ENCODE measurements at regions not wholly inside any gene's neighbourhood (a gene's known extent, or its start where the extent isn't known, plus 50 kb on each side); places are given as distances from the start of the nearest gene placed in this dataset.

DNA sequence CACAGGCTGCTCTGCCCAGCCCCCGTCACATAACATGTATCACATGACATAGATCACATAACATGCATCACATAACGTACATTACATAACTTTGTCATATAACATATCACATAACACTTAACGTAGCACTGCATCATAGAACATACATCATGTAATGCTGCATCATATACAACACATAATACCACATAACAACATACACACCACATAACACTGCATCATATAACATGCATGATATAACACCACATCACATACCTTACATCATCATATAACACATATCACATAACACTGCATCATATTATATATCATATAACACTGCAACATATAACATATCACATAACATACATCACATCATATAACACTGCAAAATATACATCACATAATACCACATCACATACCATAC is 83.8 kb downstream of the AXIN2 start:
- DNase-seq (ENCODE audit: low read depth, low spot score): no peak

DNA sequence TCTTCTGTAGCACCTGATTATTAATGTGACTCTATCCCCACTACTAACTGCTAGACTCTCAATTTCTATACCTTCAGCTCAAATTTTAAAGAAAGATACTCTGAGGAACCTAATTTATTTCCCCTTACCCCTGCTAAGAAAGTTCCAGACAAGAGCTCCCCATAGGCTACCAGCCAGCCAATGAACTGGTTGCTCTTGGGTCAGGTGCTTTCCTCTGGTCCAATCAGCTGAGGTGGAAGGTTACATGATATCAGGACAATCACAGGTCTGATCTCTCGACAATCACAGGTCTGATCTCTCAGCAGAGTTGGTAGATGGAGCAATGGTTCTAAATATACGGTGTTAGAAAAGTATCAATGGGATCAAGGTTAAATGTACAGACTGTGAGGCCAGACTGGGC is 86.8 kb downstream of the AXIN2 start:
- no peak for DNase-seq (ENCODE audit: low read depth, low spot score)

DNA sequence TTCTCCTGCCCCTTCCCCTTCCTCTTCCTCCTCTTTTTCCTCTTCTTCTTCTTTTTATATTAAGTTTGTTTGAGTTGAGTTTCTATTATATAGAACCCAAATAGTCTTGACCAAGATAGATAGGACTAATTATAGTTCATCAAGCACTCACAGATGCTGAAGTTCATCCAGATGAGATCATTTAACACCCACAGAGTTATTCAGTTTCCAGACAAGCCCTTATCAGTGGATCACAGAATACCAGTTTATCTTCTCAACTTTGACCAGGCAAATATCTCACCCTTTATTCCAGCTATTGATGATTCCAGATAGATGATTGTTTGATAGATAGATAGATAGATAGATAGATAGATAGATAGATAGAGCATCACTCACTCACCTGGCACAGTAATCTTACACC is 87.5 kb downstream of the AXIN2 start:
- DNase-seq (ENCODE audit: low read depth, low spot score): no peak

DNA sequence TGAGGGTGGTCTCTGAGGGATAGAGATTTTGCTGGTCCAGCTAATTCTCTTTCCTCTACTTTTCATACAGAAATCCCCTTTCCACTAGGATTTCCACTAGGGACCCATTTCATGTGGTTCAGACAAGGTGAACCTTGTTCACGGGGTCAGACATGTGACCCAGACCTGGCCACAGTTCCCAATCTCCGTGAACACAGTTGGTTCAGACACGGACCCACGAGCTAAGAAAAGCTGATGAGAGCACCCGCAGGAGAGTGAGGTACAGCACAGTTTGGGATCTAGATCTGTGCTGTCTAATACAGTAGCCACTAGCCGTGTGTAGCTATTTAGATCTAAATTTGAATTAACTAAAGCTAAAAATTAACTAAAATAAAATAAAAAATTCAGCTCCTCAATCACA is 88.1 kb downstream of the AXIN2 start:
- DNase-seq (ENCODE audit: low read depth, low spot score): no peak

DNA sequence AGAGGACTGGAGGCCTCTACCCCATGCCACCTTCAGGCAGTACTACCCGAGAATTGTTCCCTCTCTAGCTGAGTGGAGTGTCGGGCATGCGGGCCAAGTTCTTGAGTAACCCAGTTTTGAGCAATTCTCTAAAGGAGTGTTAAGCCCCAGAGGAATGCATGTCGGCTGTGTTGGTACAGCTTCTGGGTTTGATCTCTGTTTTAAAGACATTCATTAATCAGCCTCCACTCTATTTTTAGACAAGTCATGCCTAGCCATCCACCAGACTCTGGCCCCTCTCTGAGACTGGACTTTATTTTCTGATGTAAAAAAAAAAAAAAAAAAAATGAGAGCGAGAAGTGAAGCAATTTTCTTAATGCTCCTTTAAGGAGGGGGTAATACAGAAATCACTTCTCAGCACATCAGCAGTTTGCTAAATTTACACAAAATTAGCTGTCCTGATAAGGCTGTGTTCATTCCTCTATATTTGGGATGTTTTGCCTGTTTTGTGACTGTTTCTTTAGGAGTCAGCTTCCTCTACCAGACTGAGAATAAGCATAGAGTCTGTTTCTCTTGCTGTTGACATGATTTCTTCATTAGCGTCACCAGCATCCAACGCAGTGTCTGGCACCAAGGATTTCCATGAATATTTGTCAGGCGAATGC is 88.7 kb downstream of the AXIN2 start:
- no peak for DNase-seq (ENCODE audit: low read depth, low spot score)

DNA sequence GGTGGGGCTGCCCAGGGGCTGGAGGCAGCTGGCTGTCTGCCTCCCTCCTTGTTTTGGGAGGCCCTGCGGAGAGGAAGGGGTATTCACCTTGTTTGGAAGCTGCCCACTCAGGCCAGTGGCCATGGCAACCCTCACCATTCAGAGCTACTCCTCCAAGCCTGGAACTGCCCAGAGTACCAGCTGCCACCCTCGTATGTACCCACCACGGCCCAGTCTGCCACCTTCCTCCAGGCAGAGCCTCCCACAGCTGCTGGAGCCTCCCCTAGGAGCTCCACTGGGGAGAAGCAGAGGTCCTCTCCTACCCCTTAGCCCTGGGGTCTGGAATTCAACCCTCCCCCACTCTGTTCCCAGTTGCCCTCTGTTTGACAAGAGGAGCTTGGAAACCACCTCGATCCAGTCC is 90.7 kb downstream of the AXIN2 start:
- DNase-seq (ENCODE audit: low read depth, low spot score): no peak

DNA sequence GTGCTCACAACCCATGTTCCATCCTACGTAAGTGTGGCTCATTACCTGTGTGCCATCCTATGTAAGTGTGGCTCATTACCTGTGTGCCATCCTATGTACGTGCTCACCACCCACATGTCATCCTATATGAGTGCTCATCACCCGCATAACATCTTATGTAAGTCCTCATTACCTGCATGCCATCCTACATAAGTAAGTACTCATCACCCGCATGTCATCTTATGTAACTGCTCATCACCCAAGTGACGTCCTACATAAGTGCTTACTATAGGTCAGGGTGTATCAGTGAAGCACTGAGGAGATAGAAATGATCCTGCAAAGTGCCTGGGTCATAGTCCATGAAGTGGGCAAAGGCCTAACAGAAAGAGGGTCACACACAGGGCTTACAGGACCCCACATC is 93.1 kb downstream of the AXIN2 start:
- DNase-seq (ENCODE audit: low read depth, low spot score): no peak

DNA sequence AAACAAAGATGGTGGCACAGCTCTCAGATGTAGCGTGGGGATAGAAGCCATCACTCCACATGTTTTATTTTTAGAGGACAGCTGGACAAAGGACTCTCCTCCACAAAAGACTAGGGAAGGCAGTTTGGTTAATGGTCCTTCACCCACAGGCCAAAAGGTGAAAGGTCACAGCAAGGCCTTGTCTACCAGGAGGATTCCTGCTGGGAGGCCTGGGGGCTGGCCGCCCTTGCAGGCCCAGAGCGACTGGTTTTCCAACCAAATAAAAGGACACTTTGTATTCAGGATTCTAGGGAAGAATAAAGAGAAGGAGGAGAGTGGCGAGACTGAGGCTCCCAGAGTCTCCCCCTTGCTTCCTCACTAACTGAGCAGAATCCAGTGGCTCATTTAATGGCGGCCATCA is 94.3 kb downstream of the AXIN2 start:
- no peak for DNase-seq (ENCODE audit: low read depth, low spot score)

DNA sequence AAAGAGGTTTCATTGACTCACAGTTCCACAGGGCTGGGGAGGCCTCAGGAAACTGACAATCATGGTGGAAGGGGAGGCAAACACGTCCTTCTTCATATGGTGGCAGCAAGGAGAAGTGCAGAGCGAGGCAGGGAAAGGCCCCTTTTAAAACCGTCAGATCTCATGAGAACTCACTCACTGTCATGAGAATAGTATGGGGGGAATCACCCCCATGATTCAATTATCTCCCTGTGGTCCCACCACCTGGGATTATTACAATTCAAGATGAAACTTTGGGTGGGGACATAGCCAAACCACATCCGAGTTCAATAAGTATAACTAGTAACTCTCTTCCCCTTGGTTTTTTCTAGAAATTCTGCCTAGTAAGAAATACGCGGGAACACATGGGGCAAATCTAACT is 94.9 kb downstream of the AXIN2 start:
- DNase-seq (ENCODE audit: low read depth, low spot score): no peak

DNA sequence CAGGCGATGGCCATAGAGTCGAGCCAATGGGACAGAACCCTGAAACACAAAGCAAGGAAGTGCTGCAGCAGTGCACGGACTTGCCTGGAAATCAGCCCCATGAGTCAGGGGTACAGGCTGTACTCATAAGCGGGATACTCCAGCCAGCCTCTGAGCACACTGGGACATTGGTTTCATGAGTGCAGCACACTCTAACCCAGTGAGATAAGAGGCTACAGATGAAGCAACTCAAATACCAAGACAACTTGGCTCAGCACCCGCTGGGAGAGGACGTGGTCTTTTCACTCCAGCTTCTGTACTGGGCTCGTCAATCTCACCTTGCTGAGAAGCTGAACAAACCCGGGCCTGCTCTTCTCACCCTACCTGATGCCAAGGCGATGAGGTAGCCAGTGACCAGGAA is 98.2 kb downstream of the AXIN2 start:
- peak; percentile 26 for DNase-seq (ENCODE audit: low read depth, low spot score)

DNA sequence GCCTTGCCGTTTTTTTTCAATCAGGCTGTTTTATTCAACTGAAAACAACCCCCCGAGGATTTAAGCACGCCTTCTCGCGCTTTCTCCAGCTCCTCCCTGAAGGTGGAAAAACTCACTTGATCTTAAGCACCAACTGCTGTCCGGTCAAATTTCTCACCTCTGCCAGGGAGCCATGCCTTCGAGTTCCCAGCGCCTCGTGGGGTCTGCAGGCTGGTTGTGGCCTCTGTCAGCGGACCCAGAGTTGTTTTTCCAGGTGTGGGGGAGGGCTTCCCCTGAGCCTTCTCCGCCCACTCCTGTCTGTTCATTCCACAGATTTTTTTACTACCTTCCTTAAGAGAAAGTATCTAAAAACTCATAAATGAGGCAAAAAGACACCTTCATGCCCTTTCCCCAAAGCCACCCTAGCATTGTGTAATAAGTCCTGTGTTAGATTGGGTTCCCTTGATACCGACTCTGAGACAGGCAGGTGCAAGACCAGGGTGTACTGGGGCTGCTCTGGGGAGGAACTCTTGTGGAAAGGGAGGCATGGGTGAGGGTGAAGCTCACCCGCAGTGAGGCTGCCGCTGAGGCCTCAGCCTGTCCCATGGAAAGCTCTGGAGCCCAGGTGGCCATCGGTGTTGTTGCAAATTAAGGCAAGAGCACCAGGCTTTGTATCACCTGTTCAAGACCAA is 101.6 kb downstream of the AXIN2 start:
- DNase-seq (ENCODE audit: low read depth, low spot score): no peak

DNA sequence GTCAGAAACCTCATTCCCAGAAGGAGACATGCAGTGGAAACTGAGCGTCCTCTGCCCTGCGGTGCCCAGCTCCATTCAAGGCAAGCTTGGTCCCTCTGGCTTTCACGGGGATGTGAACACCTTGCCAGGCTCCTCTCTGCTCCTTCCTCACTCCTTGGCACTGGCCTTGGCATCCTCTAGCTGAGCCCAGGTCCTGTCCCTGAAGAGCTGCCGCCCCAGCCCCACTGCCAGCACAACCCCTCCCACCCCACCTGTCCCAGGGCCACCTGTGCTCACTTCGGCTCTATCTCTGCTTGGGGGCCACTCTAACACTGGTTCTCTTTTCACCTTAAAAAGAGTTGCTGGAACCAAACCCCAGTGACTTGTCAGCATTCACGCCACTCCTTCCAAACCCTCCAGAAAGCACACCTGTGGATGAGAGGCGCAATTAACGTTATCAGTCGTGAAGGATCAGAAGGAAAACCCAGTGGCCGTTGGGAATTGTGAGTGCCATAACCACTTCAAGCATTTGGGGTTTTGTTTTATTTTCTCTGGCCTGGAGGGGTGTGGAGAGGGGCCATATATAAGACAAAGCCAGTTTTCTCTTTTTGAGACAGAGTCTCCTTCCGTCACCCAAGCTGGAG is 103.7 kb downstream of the AXIN2 start:
- DNase-seq (ENCODE audit: low read depth, low spot score): no peak

DNA sequence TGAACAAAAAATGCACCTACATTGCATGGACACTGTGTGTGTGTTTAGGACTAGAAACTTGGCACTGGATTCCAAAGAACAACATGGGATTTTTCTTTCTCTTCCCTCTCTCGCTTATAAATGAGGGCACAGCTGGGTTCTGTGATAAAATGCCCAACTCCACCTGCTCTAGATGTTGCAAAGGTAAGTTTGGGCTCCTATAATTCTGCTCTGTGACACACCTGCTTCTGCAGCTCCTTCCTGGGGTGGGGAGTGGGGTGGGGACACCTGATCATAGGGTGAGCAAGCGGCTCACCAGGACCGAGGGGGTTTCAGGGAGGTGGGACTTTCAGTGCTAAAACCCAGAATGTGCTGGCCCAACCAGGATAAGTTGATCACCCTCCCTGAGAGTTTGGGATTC is 104.3 kb downstream of the AXIN2 start:
- DNase-seq (ENCODE audit: low read depth, low spot score): no peak

DNA sequence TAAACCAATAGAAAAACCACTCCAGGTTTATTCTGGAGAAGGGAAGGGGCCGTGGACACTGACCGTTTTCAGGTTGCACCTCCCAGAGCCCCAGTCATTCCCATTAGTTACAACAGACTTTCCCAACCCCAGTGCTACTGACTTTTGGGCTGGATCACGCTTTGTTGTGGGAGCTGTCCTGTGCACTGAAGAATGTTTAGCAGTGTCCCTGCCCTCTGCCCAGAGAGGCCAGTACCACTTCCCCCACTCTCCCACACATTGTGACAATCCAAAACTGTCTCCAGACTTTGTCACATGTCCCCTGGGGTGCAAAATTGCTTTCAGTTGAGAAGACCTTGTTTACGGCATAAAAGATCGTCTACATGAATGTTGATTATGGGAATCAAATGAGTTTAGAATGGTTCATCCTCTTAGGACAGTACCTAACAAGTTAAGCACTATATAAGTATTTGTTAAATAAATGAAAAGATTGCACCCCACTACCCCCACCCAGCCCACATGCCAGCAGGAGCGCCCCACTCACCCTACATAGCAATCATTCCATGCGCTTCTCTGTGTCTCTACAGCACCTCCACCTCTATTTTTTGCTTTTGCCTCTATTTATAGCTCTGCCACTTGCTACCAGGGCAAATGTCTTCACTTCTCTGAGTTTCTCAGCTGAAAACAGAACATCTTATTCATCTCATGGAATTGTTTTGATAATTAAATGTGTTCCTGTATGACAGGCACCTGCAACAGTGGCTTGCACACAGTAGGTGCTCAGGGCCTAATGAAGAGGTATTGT is 104.9 kb downstream of the AXIN2 start:
- no peak for DNase-seq (ENCODE audit: low read depth, low spot score)

DNA sequence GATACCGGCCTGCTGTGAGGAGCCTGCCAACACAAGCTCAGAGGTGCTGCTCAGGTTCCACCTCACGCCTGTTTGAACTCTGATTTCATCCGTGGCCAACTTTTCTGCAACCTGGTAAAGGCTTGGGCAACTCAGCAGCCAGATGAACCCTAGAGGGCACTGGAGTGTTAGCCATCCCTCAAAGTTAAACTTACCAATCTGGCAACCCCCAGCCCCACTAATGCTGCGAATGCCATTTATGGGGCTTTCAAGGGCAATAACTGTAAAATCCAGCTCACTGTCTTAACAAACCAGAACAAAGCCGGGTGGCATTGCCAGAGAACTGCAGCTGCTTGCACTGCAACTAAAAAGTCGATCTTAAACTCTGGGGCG is 105.5 kb downstream of the AXIN2 start:
- no peak for DNase-seq (ENCODE audit: low read depth, low spot score)

DNA sequence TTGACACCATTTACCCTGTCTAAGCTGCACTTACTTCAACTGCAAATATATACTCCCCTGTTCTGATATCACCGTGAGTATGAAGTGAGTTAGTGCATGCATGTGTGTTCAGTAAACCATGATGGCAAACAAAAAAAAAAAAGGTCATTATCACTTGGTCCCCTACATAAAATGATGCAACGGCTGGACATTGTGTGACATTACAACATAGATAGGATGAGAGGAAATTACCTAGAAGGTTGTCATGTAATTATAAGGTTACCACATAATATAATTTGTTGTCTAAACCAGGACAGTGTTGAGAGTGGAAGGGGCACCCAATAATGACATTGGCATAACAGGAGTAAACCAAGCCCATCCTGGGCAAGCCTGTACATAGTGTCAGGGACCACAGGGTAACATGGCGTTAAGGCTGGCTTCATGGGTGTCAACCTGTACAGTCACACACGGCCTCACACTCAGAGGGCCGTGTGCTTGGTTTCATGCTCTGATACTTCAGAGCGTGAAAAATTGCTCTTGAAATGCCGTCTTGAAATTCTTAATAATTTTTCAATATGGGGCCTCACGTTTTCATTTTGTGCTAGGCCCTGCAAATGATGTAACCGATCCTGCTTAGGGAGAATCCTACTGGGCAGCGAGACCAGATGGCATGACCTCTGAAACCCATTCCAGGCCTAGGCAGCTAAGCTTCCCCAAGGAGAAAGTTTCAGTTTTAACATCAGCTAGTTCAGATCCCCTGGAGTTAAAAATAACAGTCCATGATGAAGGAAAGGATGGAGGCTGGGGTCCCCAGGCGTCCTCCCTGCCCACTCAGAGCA is 106.1 kb downstream of the AXIN2 start:
- DNase-seq (ENCODE audit: low read depth, low spot score): no peak

DNA sequence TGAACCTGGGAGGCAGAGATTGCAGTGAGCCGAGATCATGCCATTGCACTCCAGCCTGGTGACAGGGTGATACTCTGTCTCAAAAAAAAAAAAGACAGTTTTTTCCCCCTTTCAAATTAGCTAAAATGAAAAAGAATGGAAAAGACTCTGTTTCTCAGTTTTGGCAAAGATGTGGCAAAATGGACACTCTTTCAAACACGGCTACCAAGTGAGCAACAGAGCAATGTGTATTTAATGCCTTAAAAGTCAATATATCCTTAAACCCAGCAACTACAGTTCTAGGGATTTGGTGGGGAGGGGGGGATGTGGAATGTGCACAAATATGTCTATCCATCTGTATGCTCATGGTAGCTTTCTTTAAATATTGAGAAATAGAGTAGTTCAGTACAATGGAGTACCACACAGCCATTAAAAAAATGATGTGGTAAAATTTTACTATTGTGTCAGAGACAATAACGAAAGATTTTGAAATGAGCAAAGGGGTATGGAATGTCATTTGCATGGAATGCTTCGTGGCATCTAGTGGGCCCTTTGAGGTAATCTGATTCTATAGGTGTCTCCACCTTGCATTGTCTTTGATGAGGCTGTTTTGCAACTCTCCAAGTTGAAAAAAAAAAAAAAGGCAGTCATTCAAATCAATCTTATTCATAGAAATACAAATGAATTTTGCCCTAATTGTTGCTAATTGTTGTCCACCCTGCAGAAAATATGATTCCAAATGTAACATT is 108.1 kb downstream of the AXIN2 start:
- no peak for DNase-seq (ENCODE audit: low read depth, low spot score)

DNA sequence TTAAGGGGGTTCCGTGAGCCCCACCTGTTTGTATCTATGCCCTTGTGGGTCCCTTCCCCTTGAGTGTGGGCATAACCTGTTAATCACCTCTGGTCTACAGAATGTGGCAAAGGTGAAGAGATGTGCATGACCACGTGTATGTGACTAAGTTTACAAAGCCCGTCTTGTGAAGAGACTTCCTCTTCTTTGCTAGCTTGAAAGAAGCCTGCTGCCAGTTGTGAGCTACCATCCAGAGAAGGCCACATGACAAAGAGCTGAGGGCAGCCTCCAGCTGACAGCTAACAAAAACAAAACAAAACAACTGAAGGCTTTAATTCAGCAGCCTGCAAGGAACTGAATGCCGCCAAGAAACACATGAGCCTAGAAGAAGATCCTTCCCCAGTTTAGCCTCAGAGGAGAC is 112.0 kb downstream of the AXIN2 start:
- DNase-seq (ENCODE audit: low read depth, low spot score): no peak

DNA sequence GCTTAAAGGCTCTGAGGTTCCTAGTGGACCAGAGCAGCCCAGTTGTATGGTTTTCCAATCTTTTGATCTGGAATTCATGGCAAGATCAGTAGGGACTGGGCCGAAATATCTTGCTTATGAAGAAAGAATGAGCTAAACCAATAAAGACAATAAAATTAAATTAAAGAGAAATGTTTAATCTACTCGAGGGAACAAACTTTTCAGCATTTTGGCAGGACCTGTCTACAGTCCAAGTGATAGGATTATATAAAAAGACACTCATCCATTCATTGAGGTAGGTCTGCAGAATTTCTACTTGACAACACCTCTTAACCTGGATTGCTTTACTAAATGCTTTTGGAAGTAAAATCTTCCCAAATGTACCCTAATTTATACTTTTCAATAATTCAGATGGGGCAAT is 113.6 kb downstream of the AXIN2 start:
- DNase-seq (ENCODE audit: low read depth, low spot score): no peak

DNA sequence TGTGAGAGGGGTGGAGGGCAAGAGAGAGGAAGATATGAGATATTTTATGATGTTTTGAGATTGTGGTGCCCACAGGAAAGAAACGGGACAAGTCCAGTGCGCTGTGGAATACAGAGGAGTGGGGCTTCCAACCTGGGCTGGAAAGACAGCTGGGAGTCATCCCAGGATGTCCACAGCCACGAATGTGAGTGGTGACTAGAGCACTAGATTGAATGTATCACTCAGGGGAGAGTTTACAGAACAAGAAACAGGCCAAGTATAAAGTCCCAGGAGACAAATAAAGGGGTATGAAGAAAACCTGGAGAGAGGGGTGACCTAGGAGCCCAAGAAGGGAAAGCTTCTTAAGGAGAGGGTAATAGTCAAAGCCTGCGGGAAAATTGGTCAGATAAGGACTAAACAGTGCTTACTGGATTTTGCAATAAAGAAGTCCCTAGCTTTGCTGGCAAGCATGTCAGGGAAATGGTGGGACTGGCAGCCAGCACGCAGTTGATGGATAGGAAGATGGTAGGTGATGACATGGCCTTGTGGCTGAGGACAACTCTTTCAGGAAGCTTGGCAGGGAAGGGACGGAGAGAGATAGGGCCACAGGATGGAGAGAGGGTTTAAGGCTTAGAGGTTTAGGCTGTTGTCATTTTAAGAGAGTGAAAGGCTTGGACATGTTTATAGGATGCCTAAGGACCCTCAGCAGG is 114.5 kb downstream of the AXIN2 start:
- DNase-seq (ENCODE audit: low read depth, low spot score): no peak

Measured in pulmonary artery endothelial cell (primary cell).